Testis (tissue), 2 donors: ENCODE measurements at regions not wholly inside any gene's neighbourhood (a gene's known extent, or its start where the extent isn't known, plus 50 kb on each side); places are given as distances from the start of the nearest gene placed in this dataset.

ENCODE experiments used
- DNase-seq: peaks from one replicate; pipeline ENCODE4 v3.0.0-alpha.2; 2019
- H3K27ac ChIP-seq, 2 donors: fragments of 200-600 bp; sonication (generic); one replicate each; pipeline ENCODE4 v1.5.1; 2019
- H3K27me3 ChIP-seq: fragments of 200-600 bp; sonication (generic); one replicate; pipeline ENCODE4 v1.5.1; 2019
- H3K36me3 ChIP-seq: fragments of 200-600 bp; sonication (generic); one replicate; pipeline ENCODE4 v1.5.1; 2017; ENCODE audit warnings: low read depth; ENCODE audit errors: missing control alignments
- H3K4me1 ChIP-seq: fragments of 200-600 bp; sonication (generic); one replicate; pipeline ENCODE4 v1.5.1; 2019
- H3K4me3 ChIP-seq, 2 donors: fragments of 200-600 bp; sonication (generic); one replicate each; pipeline ENCODE4 v1.5.1; 2017 to 2019
- H3K9me3 ChIP-seq: fragments of 200-600 bp; sonication (generic); one replicate; pipeline ENCODE4 v1.5.1; 2017
- CTCF ChIP-seq, 3 experiments: fragments of 450-650 bp in 2 of 3; fragments of 200-600 bp in 1 of 3; sonication (generic) in 1 of 3; IDR thresholded peaks; one replicate each; pipeline ENCODE4 v1.5.1; 2016 to 2019; ENCODE audit warnings: antibody characterized with exemption in 3 of 3, mild to moderate bottlenecking in 2 of 3, moderate library complexity in 1 of 3
- POLR2A ChIP-seq: fragments of 450-650 bp; IDR thresholded peaks from one replicate; pipeline ENCODE4 v1.6.1; 2017; ENCODE audit warnings: antibody characterized with exemption, mild to moderate bottlenecking, moderate library complexity
- WGBS, 2 donors: methylation state at CpG; one replicate each; pipeline ENCODE4 v1.1.5; 2018; 5-methylcytosine and 5-hydroxymethylcytosine counted together
- intact Hi-C: fragments of 100-400 bp; cut with DNase I; formaldehyde crosslinking; loops from one replicate; pipeline ENCODE4 v1.15.1; 2023; ENCODE audit warnings: low total_unique reads

GRCh38 chr4:136329042-136329662, 1203.1 kb downstream of the PCDH18 start:
- Histone ChIP-seq H3K36me3 (no peaks in the 10 kb centered on the region), H3K9me3 (no peaks in the 10 kb centered on the region), H3K4me1 (no peaks in the 10 kb centered on the region), H3K27me3 (no peaks in the 10 kb centered on the region), H3K4me3 (no peak overlapping the region), H3K27ac (no peak overlapping the region)
- intact Hi-C loops, result no loop called here
- TF ChIP-seq CTCF (IDR thresholded peaks at IDR 0.05), result no peak
- TF ChIP-seq POLR2A, result no peak
- 88 to 100% methylated on average over 2 to 3 of the region's 3 CpGs for WGBS, 2 donors
- DNase-seq, result no peak

- Histone ChIP-seq H3K27me3 (no peaks in the 10 kb centered on the region), H3K4me1 (no peaks in the 10 kb centered on the region), H3K36me3 (no peaks in the 10 kb centered on the region), H3K9me3 (no peaks in the 10 kb centered on the region), H3K27ac (no peak overlapping the region), H3K4me3 (no peak overlapping the region)
- WGBS, 2 donors, result 49 to 53% methylated on average over 5 of the region's 5 CpGs
- TF ChIP-seq CTCF (IDR thresholded peaks at IDR 0.05) (no peak), POLR2A (no peak)
- DNase-seq, result peak; percentile 26
- intact Hi-C loops, result no loop called here
Observed at GRCh38 chr4:136328131-136328530, 1204.2 kb downstream of the PCDH18 start.

GRCh38 chr4:136320465-136320813, 1211.9 kb downstream of the PCDH18 start:
- WGBS, 2 donors, result 83 to 88% methylated on average over 1 of the region's 1 CpG
- intact Hi-C loops, result no loop called here
- no peaks in the 10 kb centered on the region for H3K36me3 ChIP-seq
- no peaks in the 10 kb centered on the region for H3K9me3 ChIP-seq
- TF ChIP-seq POLR2A (no peak), CTCF (IDR thresholded peaks at IDR 0.05) (no peak)
- H3K27me3 ChIP-seq, result no peaks in the 10 kb centered on the region
- no peaks in the 10 kb centered on the region for H3K4me1 ChIP-seq
- no peak overlapping the region for H3K4me3 ChIP-seq
- DNase-seq, result no peak
- no peak overlapping the region for H3K27ac ChIP-seq

GRCh38 chr4:136319789-136320464, 1212.4 kb downstream of the PCDH18 start:
- H3K27me3 ChIP-seq, result no peaks in the 10 kb centered on the region
- no peaks in the 10 kb centered on the region for H3K9me3 ChIP-seq
- H3K4me1 ChIP-seq, result no peaks in the 10 kb centered on the region
- intact Hi-C loops, result no loop called here
- no peak for DNase-seq
- H3K36me3 ChIP-seq, result no peaks in the 10 kb centered on the region
- H3K4me3 ChIP-seq, result no peak overlapping the region
- TF ChIP-seq POLR2A (no peak), CTCF (IDR thresholded peaks at IDR 0.05) (no peak)
- 95 to 99% methylated on average over 4 of the region's 4 CpGs for WGBS, 2 donors
- H3K27ac ChIP-seq, result no peak overlapping the region

- H3K4me1 ChIP-seq, result no peaks in the 10 kb centered on the region
- no peaks in the 10 kb centered on the region for H3K36me3 ChIP-seq
- DNase-seq, result no peak
- no peak overlapping the region for H3K27ac ChIP-seq
- intact Hi-C loops, result no loop called here
- WGBS, 2 donors, result 88 to 91% methylated on average over 3 of the region's 3 CpGs
- TF ChIP-seq POLR2A (no peak), CTCF (IDR thresholded peaks at IDR 0.05) (no peak)
- H3K4me3 ChIP-seq, result no peak overlapping the region
- no peaks in the 10 kb centered on the region for H3K9me3 ChIP-seq
- H3K27me3 ChIP-seq, result no peaks in the 10 kb centered on the region
Observed at GRCh38 chr4:136316961-136317360, 1215.3 kb downstream of the PCDH18 start.
